T-cell (primary cell): ENCODE measurements at regions not wholly inside any gene's neighbourhood (a gene's known extent, or its start where the extent isn't known, plus 50 kb on each side); places are given as distances from the start of the nearest gene placed in this dataset.
"Not testable (repeated sequence)": the region's sequence is repeated elsewhere in the genome, so short reads cannot be mapped to it uniquely, and the experiment has no call there.

Experiments
- ATAC-seq, 4 experiments: fragments of 200-7000 bp in 3 of 4; fragments of 150-1000 bp in 1 of 4; cut with Tn5 transposase; replicated peaks in 1 of 4; 1 replicate in 3 of 4; 2 replicates in 1 of 4; pipeline ENCODE4 v1.10.0; 2021; ENCODE audit warnings: moderate library complexity in 3 of 4, mild to moderate bottlenecking in 2 of 4, moderate number of reproducible peaks in 1 of 4
- CTCF ChIA-PET, 2 donors: fragments of 300-600 bp; sonication (Branson Sonifier 250); formaldehyde crosslinking; loops; one replicate each; lab custom pipeline; 2022; ENCODE audit warnings: antibody characterized with exemption in 2 of 2; lab: Charles Lee
- POLR2A ChIA-PET, 2 donors: fragments of 300-600 bp; sonication (Branson Sonifier 250); formaldehyde crosslinking; loops; one replicate each; lab custom pipeline; 2022; ENCODE audit warnings: antibody characterized with exemption in 2 of 2; lab: Charles Lee
- DNase-seq, 35 experiments: peaks; one replicate each; pipeline versions ENCODE4 v3.0.0 to v3.0.0-alpha.2; 2013 to 2023
- H3K27ac ChIP-seq: one replicate; pipeline ENCODE4 v1.5.1; 2013; ENCODE audit warnings: low read length
- H3K27me3 ChIP-seq, 2 experiments: replicated peaks in 1 of 2; 1 replicate in 1 of 2; 2 replicates in 1 of 2; pipeline versions ENCODE4 v1.6.1 to v1.7.0; 2013; ENCODE audit warnings: low read length in 1 of 2, mixed read lengths in 1 of 2; ENCODE audit not compliant: control insufficient read depth in 2 of 2, insufficient read depth in 2 of 2; ENCODE audit errors: extremely low read depth in 1 of 2
- H3K36me3 ChIP-seq, 2 donors: 1 replicate in 1 of 2; 2 replicates in 1 of 2; pipeline versions ENCODE4 v1.6.1 to v1.7.0; 2013; ENCODE audit warnings: low read length in 1 of 2; ENCODE audit not compliant: control insufficient read depth in 2 of 2, insufficient read depth in 1 of 2; ENCODE audit errors: extremely low read depth in 1 of 2
- H3K4me1 ChIP-seq, 2 experiments: 1 replicate in 1 of 2; 2 replicates in 1 of 2; pipeline versions ENCODE4 v1.6.1 to v1.7.0; 2013; ENCODE audit warnings: low read length in 2 of 2, mixed read lengths in 1 of 2; ENCODE audit not compliant: insufficient read depth in 2 of 2, control insufficient read depth in 1 of 2; ENCODE audit errors: extremely low read depth in 1 of 2
- H3K4me3 ChIP-seq, 2 donors: 1 replicate in 1 of 2; 2 replicates in 1 of 2; pipeline versions ENCODE4 v1.5.1 to v1.7.0; 2013; ENCODE audit warnings: mild to moderate bottlenecking in 2 of 2, low read length in 1 of 2, moderate library complexity in 1 of 2; ENCODE audit not compliant: control insufficient read depth in 1 of 2; ENCODE audit errors: extremely low read depth in 1 of 2
- H3K9me3 ChIP-seq: 2 replicates; pipeline ENCODE4 v1.7.0; 2013
- H3K27ac Mint-ChIP-seq, 2 donors: one replicate each; pipeline ENCODE4 v1.8.0; 2020 to 2021; ENCODE audit warnings: mild to moderate bottlenecking in 2 of 2, mixed read lengths in 2 of 2
- H3K27me3 Mint-ChIP-seq, 2 donors: one replicate each; pipeline ENCODE4 v1.8.0; 2021 to 2022; ENCODE audit warnings: mixed read lengths in 2 of 2
- H3K36me3 Mint-ChIP-seq: one replicate; pipeline ENCODE4 v1.8.0; 2021; ENCODE audit warnings: mixed read lengths
- H3K4me1 Mint-ChIP-seq, 3 donors: one replicate each; pipeline ENCODE4 v1.8.0; 2020 to 2022; ENCODE audit warnings: mixed read lengths in 3 of 3, mild to moderate bottlenecking in 1 of 3
- H3K4me3 Mint-ChIP-seq, 3 donors: one replicate each; pipeline ENCODE4 v1.8.0; 2020 to 2022; ENCODE audit warnings: mild to moderate bottlenecking in 3 of 3, mixed read lengths in 3 of 3, moderate library complexity in 3 of 3
- H3K9me3 Mint-ChIP-seq, 3 donors: one replicate each; pipeline ENCODE4 v1.8.0; 2020 to 2022; ENCODE audit warnings: mixed read lengths in 3 of 3
- WGBS: methylation state at CpG from one replicate; pipeline ENCODE4 v1.1.5; 2013; ENCODE audit warnings: missing lambda C conversion rate; ENCODE audit not compliant: insufficient coverage; 5-methylcytosine and 5-hydroxymethylcytosine counted together

DNA sequence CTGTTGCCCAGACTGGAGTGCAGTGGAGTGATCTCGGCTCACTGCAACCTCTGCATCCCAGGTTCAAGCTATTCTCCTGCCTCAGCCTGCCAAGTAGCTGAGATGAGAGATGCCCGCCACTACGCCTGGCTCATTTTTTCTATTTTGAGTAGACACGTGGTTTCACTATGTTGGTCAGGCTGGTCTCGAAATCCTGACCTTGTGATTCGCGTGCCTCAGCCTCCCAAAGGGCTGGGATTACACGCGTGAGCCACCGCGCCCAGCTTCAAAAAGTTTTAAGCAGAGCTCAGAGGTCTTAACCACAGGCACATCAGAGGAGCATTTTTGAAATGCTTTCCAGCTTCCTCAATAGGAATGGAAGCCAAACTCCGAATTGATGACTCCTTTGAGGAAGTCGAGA lies 291.2 kb upstream of the FRG2C start:
- H3K9me3 ChIP-seq, DNase-seq, CTCF ChIA-PET, H3K27me3 Mint-ChIP-seq, H3K27ac Mint-ChIP-seq, POLR2A ChIA-PET, H3K27ac ChIP-seq, H3K9me3 Mint-ChIP-seq, H3K36me3 Mint-ChIP-seq, H3K4me1 Mint-ChIP-seq, H3K27me3 ChIP-seq, ATAC-seq, H3K4me1 ChIP-seq, H3K36me3 ChIP-seq, H3K4me3 Mint-ChIP-seq, H3K4me3 ChIP-seq: not testable (repeated sequence)
- 79% methylated on average over 7 of the region's 13 CpGs for WGBS

DNA sequence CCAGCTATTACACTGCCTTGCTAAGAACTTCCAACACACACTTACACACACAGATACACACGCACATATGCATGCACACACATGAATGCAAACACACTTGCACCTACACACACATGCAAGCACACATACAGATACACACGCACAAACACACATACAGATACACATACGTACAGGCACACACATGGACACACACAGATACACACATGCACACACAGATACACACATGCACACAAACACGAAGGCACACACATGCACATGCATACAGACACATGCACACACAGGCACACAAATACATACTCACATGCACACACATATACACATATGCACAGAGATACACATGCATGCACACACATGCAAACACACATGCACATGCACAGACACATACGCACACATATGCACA lies 284.3 kb upstream of the FRG2C start:
- POLR2A ChIA-PET, ATAC-seq, H3K27me3 ChIP-seq, DNase-seq, H3K27me3 Mint-ChIP-seq, H3K27ac ChIP-seq, H3K27ac Mint-ChIP-seq, CTCF ChIA-PET, H3K36me3 Mint-ChIP-seq, H3K4me3 ChIP-seq, H3K36me3 ChIP-seq, H3K9me3 ChIP-seq, H3K4me3 Mint-ChIP-seq, H3K4me1 Mint-ChIP-seq, H3K4me1 ChIP-seq: not testable (repeated sequence)
- H3K9me3 Mint-ChIP-seq = peaks cover 0 to 10% (median 2%) of the 10 kb centered on the region in 3 donors
- 95% methylated on average over 5 of the region's 5 CpGs for WGBS

DNA sequence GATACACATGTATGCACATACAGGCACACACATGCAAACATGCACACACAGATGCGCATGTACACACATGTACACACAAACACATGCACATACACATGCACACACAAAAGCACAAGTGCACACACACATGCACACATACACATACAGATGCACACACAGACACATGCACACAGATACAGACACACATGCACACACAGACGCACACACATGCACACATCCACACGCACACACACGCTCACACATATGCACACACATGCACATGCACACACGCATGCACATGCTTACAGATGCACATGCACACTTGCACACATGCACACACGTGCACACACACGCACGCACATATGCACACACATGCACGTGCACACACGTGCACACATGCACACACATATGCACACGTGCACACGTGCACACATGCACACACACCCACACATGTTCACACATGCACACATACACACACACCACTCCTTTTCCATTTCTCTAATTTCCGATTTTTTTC lies 283.8 kb upstream of the FRG2C start:
- DNase-seq (no peak), ATAC-seq (no peak)
- no peak overlapping the region for H3K4me3 Mint-ChIP-seq
- Histone ChIP-seq H3K4me3 (no peak overlapping the region), H3K4me1 (no peaks in the 10 kb centered on the region), H3K9me3 (no peaks in the 10 kb centered on the region), H3K36me3 (no peaks in the 10 kb centered on the region), H3K27ac (no peak overlapping the region), H3K27me3 (peaks cover 0 to 6% of the 10 kb centered on the region in 2 experiments)
- POLR2A ChIA-PET = no interaction called here
- H3K27me3 Mint-ChIP-seq = peaks cover 0 to 4% of the 10 kb centered on the region in 2 donors
- WGBS = 97% methylated on average over 11 of the region's 13 CpGs
- CTCF ChIA-PET = no interaction called here
- H3K9me3 Mint-ChIP-seq = peaks cover 0 to 10% (median 2%) of the 10 kb centered on the region in 3 donors
- no peak overlapping the region for H3K27ac Mint-ChIP-seq
- H3K4me1 Mint-ChIP-seq = no peaks in the 10 kb centered on the region
- H3K36me3 Mint-ChIP-seq = no peaks in the 10 kb centered on the region

- peaks cover 0 to 10% (median 0%) of the 10 kb centered on the region in 3 donors for H3K9me3 Mint-ChIP-seq
- H3K27ac ChIP-seq, H3K27me3 ChIP-seq, H3K27ac Mint-ChIP-seq, POLR2A ChIA-PET, H3K36me3 Mint-ChIP-seq, H3K4me1 ChIP-seq, DNase-seq, H3K4me1 Mint-ChIP-seq, H3K9me3 ChIP-seq, H3K4me3 ChIP-seq, ATAC-seq, H3K4me3 Mint-ChIP-seq, CTCF ChIA-PET, H3K36me3 ChIP-seq, H3K27me3 Mint-ChIP-seq: not testable (repeated sequence)
- WGBS = no CpG with 5 or more reads among the region's 4 CpGs
Observed at GRCh38 chr3:75384016-75384415, 280.1 kb upstream of the FRG2C start.

DNA sequence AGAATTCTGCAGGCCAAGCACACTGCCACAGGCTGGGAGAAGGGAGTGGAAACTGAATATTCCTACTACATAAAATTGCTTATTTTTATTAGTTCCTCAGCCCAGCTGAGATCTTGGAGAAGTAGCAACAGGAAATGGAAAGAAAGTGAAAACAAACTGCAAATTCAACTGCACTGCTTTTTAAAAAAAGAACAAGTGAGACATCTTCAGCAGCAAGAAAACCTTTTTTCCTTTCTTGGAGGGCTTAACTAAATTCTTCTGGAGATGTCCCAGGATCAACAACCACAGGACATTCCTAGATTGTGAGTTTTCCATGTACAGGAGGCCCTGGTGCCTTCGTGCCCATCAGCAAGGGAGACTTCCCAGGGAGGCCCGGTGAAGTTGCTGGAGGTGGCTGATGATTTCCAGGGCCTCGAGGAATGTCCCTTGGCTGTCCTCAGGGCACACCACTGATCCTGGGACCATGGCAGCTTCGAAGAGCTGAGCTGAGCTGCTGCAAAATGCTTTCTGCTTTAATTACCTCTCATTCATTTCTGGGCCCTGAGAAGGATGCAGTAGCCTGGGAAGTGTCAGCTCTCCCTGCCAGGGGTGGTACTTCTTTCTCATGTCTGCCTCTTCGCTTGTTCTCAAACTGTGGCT lies 275.5 kb upstream of the FRG2C start:
- H3K36me3 ChIP-seq, POLR2A ChIA-PET, H3K27ac Mint-ChIP-seq, CTCF ChIA-PET, H3K4me3 ChIP-seq, H3K27ac ChIP-seq, H3K4me3 Mint-ChIP-seq, H3K4me1 ChIP-seq, H3K9me3 ChIP-seq, H3K36me3 Mint-ChIP-seq, H3K4me1 Mint-ChIP-seq, H3K27me3 Mint-ChIP-seq, DNase-seq, H3K9me3 Mint-ChIP-seq, H3K27me3 ChIP-seq, ATAC-seq: not testable (repeated sequence)
- WGBS = no CpG with 5 or more reads among the region's 5 CpGs

DNA sequence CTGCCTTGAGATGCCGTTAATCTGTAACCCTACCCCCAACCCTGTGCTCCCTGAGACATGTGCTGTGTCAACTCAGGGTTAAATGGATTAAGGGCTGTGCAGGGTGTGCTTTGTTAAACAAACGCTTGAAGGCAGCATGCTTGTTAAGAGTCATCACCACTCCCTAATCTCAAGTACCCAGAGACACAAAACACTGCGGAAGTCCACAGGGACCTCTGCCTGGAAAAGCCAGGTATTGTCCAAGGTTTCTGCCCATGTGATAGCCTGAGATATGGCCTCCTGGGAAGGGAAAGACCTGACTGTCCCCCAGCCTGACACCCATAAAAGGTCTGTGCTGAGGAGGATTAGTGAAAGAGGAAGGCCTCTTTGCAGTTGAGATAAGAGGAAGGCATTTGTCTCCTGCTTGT lies 270.8 kb upstream of the FRG2C start:
- ATAC-seq, H3K36me3 Mint-ChIP-seq, H3K36me3 ChIP-seq: not testable (repeated sequence)

GRCh38 chr3:75394102-75394501 lies 270.0 kb upstream of the FRG2C start:
- CTCF ChIA-PET, POLR2A ChIA-PET: not testable (repeated sequence)

More for the DNA sequence above, 270.8 kb upstream of the FRG2C start:
- H3K27ac ChIP-seq, H3K4me3 Mint-ChIP-seq, POLR2A ChIA-PET, H3K4me1 ChIP-seq, H3K4me3 ChIP-seq, H3K27ac Mint-ChIP-seq, H3K27me3 ChIP-seq, H3K9me3 ChIP-seq, CTCF ChIA-PET, H3K4me1 Mint-ChIP-seq, DNase-seq, H3K27me3 Mint-ChIP-seq, H3K9me3 Mint-ChIP-seq: not testable (repeated sequence)
- WGBS = no CpG with 5 or more reads among the region's 3 CpGs

More at GRCh38 chr3:75394102-75394501, 270.0 kb upstream of the FRG2C start:
- H3K27me3 Mint-ChIP-seq, H3K27me3 ChIP-seq, H3K27ac ChIP-seq, H3K4me1 ChIP-seq, H3K9me3 ChIP-seq, H3K4me1 Mint-ChIP-seq, H3K4me3 ChIP-seq, H3K27ac Mint-ChIP-seq, H3K4me3 Mint-ChIP-seq, ATAC-seq, H3K36me3 Mint-ChIP-seq, H3K9me3 Mint-ChIP-seq, DNase-seq, H3K36me3 ChIP-seq: not testable (repeated sequence)
- 100% methylated on average over 1 of the region's 7 CpGs for WGBS
